Astrocyte of the cerebellum (primary cell): ENCODE measurements at regions not wholly inside any gene's neighbourhood (a gene's known extent, or its start where the extent isn't known, plus 50 kb on each side); places are given as distances from the start of the nearest gene placed in this dataset.
"Not testable (repeated sequence)": the region's sequence is repeated elsewhere in the genome, so short reads cannot be mapped to it uniquely, and the experiment has no call there.

Experiments used
- DNase-seq: peaks from one replicate; pipeline ENCODE4 v3.0.0-alpha.2; 2011; ENCODE audit warnings: low read depth
- H3K4me3 ChIP-seq: 2 replicates; pipeline ENCODE4 v1.5.1; 2011; ENCODE audit warnings: mild to moderate bottlenecking, low read depth, low read length, moderate library complexity
- CTCF ChIP-seq: IDR thresholded peaks from 2 replicates; pipeline ENCODE4 v1.5.1; 2012; ENCODE audit warnings: low read length, low read depth, moderate library complexity, mild to moderate bottlenecking; ENCODE audit errors: missing control alignments
- in situ Hi-C: cut with HindIII; loops from 2 replicates; pipeline ENCODE4 v1.10.0; 2017; ENCODE audit warnings: low sequenced_read_pairs

GRCh38 chr6:51161752-51162151, 343.1 kb downstream of the TFAP2B start:
- DNase-seq: no peak
- TF ChIP-seq CTCF: no peak
- no peak overlapping the region for H3K4me3 ChIP-seq
- in situ Hi-C loops: no loop called here

GRCh38 chr6:51163843-51164529, 345.3 kb downstream of the TFAP2B start:
- in situ Hi-C loops: no loop called here
- TF ChIP-seq CTCF: no peak

GRCh38 chr6:51166914-51167313, 348.2 kb downstream of the TFAP2B start:
- in situ Hi-C loops: no loop called here
- TF ChIP-seq CTCF: no peak
- no peak for DNase-seq
- H3K4me3 ChIP-seq: no peak overlapping the region

More at GRCh38 chr6:51163843-51164529, 345.3 kb downstream of the TFAP2B start:
- no peak overlapping the region for H3K4me3 ChIP-seq
- DNase-seq: no peak

GRCh38 chr6:51167468-51167867, 348.8 kb downstream of the TFAP2B start:
- DNase-seq: no peak
- no peak for TF ChIP-seq CTCF
- H3K4me3 ChIP-seq: no peak overlapping the region
- in situ Hi-C loops: no loop called here

- no peak for TF ChIP-seq CTCF
- H3K4me3 ChIP-seq: no peak overlapping the region
- no peak for DNase-seq
- in situ Hi-C loops: no loop called here
These were observed 364.2 kb downstream of the TFAP2B start for GRCh38 chr6:51182827-51183226.

- in situ Hi-C loops: no loop called here
- TF ChIP-seq CTCF: no peak
- no peak for DNase-seq
- no peak overlapping the region for H3K4me3 ChIP-seq
These were observed 365.4 kb downstream of the TFAP2B start for GRCh38 chr6:51184046-51184445.

- H3K4me3 ChIP-seq, in situ Hi-C loops, DNase-seq: not testable (repeated sequence)
These were observed 374.5 kb downstream of the TFAP2B start for GRCh38 chr6:51193163-51193562.
